ENCODE measurements at regions not wholly inside any gene's neighbourhood (a gene's known extent, or its start where the extent isn't known, plus 50 kb on each side); places are given as distances from the start of the nearest gene placed in this dataset.
"Not testable (repeated sequence)": the region's sequence is repeated elsewhere in the genome, so short reads cannot be mapped to it uniquely, and the experiment has no call there.

DNA sequence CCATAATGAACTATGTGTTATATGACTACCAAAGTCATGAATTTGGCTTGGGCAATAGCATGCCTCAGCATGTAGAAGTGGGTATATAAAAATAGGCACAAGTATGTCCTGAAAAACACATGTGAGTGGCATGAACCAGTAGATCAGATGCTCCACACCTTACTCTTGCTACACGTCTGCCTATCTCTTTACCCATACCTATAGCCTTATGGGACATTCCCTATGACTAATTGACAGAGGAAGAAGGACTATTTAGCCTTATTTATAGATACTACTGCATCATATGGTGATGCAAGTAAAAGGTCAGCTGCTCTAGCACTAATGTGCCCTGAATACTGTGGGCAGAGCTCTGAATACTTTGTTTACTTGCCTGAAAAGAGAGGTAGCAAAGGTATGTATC is 81.0 kb upstream of the ZPLD1 start:
- TF ChIP-seq, protein P1, sequence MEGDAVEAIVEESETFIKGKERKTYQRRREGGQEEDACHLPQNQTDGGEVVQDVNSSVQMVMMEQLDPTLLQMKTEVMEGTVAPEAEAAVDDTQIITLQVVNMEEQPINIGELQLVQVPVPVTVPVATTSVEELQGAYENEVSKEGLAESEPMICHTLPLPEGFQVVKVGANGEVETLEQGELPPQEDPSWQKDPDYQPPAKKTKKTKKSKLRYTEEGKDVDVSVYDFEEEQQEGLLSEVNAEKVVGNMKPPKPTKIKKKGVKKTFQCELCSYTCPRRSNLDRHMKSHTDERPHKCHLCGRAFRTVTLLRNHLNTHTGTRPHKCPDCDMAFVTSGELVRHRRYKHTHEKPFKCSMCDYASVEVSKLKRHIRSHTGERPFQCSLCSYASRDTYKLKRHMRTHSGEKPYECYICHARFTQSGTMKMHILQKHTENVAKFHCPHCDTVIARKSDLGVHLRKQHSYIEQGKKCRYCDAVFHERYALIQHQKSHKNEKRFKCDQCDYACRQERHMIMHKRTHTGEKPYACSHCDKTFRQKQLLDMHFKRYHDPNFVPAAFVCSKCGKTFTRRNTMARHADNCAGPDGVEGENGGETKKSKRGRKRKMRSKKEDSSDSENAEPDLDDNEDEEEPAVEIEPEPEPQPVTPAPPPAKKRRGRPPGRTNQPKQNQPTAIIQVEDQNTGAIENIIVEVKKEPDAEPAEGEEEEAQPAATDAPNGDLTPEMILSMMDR (IDR thresholded peaks at IDR 0.05), result no peak
- TF ChIP-seq ZFX (IDR thresholded peaks at IDR 0.05; ENCODE audit: borderline replicate concordance), result no peak
- no peak overlapping the region for H3K27ac ChIP-seq

DNA sequence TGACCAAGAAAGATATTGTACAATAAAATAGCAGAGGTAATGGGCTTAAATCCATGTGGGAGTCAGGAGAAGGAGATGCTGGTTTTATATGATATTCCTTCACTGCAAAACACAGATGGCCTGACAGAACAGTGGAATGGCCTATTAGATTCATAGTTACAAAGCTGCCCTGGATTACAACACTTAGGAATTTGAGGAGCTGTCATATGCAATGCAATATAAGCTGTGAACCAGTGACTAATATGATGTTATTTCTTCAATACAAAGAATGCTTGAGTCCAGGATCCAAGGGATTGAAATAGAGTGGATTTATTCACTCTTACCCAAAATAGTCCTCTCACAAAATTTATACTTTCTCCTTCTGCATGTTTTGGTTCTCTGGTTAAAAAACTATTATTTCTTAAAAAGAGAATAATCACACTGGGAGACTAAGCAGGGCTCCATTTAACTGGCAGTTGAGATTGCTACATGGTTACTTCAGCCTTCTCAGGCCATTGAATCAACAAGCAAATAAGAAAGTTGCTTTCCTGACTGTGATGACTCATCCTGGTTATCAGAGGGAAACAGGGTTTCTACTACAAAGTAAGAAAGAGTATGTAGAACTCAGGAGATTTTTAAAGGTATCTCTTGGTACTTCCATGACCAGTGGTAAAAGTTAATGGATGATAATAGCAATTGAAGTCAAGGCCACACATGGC is 79.8 kb upstream of the ZPLD1 start:
- TF ChIP-seq, protein P1 (IDR thresholded peaks at IDR 0.05), result no peak
- TF ChIP-seq ZFX (IDR thresholded peaks at IDR 0.05; ENCODE audit: borderline replicate concordance), result no peak
- H3K27ac ChIP-seq, result no peak overlapping the region

DNA sequence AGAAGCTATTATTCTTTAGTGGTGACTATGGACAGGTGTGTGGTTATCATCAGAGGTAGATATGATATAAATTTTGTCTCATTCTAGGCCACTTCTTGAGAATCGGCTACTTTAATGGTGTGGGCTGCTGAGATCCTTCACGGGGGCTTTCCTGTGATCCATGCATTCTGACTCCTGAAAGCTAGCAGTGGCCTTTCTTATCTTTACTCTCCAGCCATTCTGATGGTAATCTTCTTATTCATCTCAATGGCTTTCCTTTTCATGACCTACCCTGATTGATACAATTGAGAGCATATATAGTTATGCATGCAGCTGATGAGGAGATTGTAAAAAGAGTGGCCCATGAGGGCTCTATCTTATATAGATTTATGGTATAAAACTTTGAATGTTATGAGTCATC is 78.3 kb upstream of the ZPLD1 start:
- H3K27ac ChIP-seq, result no peak overlapping the region
- TF ChIP-seq, protein P1 (IDR thresholded peaks at IDR 0.05), result no peak
- TF ChIP-seq ZFX (IDR thresholded peaks at IDR 0.05; ENCODE audit: borderline replicate concordance), result no peak

DNA sequence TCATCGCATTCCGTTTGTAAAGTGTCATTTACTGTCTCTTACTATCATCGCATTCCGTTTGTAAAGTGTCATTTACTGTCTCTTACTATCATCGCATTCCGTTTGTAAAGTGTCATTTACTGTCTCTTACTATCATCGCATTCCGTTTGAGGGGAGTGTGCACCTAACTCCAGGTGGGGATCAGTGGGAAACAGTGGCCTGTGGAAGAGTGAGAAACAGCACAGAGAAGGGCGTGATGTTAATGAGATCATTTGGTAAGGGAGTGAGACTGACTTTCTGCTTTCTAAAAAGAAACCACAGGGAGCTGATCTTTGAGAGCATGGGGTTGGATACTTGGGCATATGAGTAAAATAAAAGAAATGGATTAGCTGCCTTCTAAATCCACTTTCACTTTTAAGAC is 77.5 kb upstream of the ZPLD1 start:
- H3K27ac ChIP-seq, result not testable (repeated sequence)

DNA sequence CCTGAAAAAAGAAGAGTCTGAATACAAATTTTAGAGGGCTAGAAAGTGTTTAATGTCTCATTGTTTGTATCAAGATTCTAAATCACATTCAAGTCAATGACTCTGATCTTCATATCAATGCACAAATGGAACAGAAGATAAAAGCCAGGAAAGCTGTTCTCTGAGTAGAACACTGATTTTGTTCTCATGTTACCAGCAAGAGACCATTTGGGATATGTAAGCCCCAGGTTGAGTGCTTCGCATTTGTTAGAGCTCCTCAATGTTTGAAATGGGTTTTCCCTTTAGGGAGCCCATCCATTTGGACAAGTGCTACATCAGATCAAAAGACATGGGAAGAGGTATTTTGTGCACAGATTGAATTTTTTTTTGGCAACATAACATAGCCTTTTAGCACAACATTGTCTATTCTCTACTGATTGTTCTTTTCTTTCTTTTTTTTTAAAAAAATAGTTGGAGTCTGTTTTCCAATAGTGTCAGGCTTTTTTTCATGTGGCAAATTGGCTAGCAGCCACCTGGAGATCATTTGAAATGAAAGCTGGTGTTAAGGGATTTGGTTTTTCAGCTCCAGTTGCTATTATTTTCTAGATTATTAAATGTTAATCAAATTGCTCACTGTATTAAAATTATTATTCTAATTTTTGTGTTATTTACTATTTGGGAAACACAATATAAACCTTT is 74.5 kb upstream of the ZPLD1 start:
- H3K27ac ChIP-seq, result no peak overlapping the region
- TF ChIP-seq, protein P1 (IDR thresholded peaks at IDR 0.05), result no peak
- no peak for TF ChIP-seq ZFX (IDR thresholded peaks at IDR 0.05; ENCODE audit: borderline replicate concordance)

DNA sequence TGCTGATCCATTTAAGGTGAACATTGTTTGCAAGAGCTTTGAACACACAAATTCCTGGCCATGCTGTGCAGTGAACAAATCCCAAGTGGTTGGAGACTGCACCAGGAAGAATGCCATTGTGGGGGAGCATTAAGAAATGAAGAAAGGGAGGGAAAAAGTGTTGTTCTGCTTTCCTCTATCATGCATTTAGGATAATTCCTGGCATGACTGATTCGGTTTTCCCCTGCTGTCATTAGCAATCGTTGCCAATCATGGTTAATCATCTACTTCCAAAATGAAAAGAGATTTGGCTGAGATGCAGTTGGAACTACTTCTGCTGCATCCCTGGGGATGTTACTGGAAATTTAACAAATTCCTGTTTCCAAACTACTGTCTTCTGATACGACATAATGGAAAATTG is 73.7 kb upstream of the ZPLD1 start:
- H3K27ac ChIP-seq, result no peak overlapping the region
- TF ChIP-seq ZFX (IDR thresholded peaks at IDR 0.05; ENCODE audit: borderline replicate concordance), result no peak
- TF ChIP-seq, protein P1 (IDR thresholded peaks at IDR 0.05), result no peak

DNA sequence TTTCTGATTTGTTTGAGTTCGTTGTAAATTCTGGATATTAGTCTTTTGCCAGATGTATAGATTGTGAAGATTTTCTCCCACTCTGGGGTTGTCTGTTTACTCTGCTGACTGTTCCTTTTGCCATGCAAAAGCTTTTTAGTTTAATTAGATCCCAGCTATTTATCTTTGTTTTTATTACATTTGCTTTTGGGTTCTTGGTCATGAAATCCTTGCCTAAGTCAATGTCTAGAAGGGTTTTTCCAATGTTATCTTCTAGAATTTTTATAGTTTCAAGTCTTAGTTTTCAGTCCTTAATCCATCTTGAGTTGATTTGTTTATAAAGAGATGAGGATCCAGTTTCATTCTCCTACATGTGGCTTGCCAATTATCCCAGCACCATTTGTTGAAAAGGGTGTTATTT is 68.7 kb upstream of the ZPLD1 start:
- H3K27ac ChIP-seq, result peak overlapping the region; percentile 41

DNA sequence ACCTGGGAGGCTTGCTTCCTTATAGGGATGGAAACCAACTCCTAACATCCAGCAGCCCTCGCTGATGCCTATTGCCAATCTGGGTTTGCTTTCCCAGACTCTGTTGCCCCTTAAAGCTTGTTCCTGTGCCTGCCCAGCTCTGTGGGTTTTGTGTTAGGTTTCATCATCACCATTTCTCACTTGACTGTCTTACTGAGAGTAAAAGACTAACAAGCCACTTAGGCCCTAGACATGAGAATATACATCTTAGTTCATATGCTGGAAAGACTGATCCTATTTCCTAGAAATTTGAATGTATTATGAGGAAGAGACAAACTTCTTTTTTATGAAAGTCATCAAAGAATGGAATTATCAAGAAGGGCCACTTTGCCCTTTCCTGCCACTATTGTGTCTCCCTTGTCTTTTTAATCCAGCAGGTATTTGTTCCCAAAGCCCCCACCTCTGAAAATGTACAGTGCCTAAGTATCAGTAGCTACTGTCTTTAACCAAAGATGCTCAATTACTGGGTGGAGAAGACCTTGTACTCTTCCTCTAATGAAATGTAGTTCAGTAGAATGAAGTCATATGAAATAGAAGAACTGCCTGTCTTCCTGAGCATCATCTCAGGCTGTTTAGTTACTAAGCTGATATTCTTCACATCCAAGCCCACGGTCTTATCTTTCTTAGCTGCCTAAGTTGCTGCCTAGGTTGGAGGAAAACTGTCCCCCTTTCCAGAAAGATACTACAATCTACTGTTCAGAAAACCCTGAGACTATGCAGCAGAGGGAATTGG is 59.8 kb upstream of the ZPLD1 start:
- TF ChIP-seq ZFX (IDR thresholded peaks at IDR 0.05; ENCODE audit: borderline replicate concordance), result no peak
- TF ChIP-seq, protein P1 (IDR thresholded peaks at IDR 0.05), result no peak
- no peak overlapping the region for H3K27ac ChIP-seq
